ENCODE measurements at regions not wholly inside any gene's neighbourhood (a gene's known extent, or its start where the extent isn't known, plus 50 kb on each side); places are given as distances from the start of the nearest gene placed in this dataset.

- TF ChIP-seq EP300 (IDR thresholded peaks at IDR 0.05; ENCODE audit: borderline replicate concordance in 1 of 2, low read depth in 1 of 2, low read length in 1 of 2) (no peak), RCOR1 (IDR thresholded peaks at IDR 0.05; ENCODE audit: low read length) (no peak)
Observed at GRCh38 chr9:75692309-75692708, 198.2 kb upstream of the PCSK5 start (continued).

GRCh38 chr9:75695921-75696320 lies 194.6 kb upstream of the PCSK5 start:
- POLR2A ChIA-PET, result no interaction called here

GRCh38 chr9:75699017-75699416 lies 191.5 kb upstream of the PCSK5 start:
- H2AFZ ChIP-seq (ENCODE audit: low read depth), result no peak overlapping the region
- no peak overlapping the region for H3K9ac ChIP-seq
- no peaks in the 10 kb centered on the region for H4K20me1 ChIP-seq (ENCODE audit: insufficient read depth)
- H3K4me1 ChIP-seq (ENCODE audit: control insufficient read depth in 1 of 2, insufficient read depth in 2 of 2, low read depth in 1 of 2, low read length in 1 of 2), result no peaks in the 10 kb centered on the region
- H3K4me3 ChIP-seq (ENCODE audit: low read depth in 2 of 2, low read length in 1 of 2), result no peak overlapping the region
- ChIA-PET POLR2A (no interaction called here), CTCF (no interaction called here)
- no peak overlapping the region for H3K4me2 ChIP-seq
- no peak for TF ChIP-seq IRF3 (IDR thresholded peaks at IDR 0.05; ENCODE audit: low read depth, low read length)
- TF ChIP-seq RCOR1 (IDR thresholded peaks at IDR 0.05; ENCODE audit: low read length), result no peak
- TF ChIP-seq GABPA (IDR thresholded peaks at IDR 0.05; ENCODE audit: low read depth), result no peak
- TF ChIP-seq, protein P1, sequence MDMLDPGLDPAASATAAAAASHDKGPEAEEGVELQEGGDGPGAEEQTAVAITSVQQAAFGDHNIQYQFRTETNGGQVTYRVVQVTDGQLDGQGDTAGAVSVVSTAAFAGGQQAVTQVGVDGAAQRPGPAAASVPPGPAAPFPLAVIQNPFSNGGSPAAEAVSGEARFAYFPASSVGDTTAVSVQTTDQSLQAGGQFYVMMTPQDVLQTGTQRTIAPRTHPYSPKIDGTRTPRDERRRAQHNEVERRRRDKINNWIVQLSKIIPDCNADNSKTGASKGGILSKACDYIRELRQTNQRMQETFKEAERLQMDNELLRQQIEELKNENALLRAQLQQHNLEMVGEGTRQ (IDR thresholded peaks at IDR 0.05; ENCODE audit: borderline replicate concordance, low read depth, low read length), result no peak
- TF ChIP-seq RXRA (IDR thresholded peaks at IDR 0.05; ENCODE audit: borderline replicate concordance, low read depth), result no peak
- no peak for TF ChIP-seq YY1 (IDR thresholded peaks at IDR 0.05; ENCODE audit: low read depth)
- DNase-seq, result no peak
- H3K27me3 ChIP-seq (ENCODE audit: insufficient read depth), result no peaks in the 10 kb centered on the region
- no peaks in the 10 kb centered on the region for H3K9me2 ChIP-seq
- no peak overlapping the region for H3K27ac ChIP-seq (ENCODE audit: low read depth in 2 of 2, low read length in 1 of 2)
- H3F3A ChIP-seq (replicated peaks; ENCODE audit: insufficient read depth), result no peaks in the 10 kb centered on the region
- H3K9me3 ChIP-seq, result no peaks in the 10 kb centered on the region
- no peaks in the 10 kb centered on the region for H3K36me3 ChIP-seq (replicated peaks in 1 of 2; ENCODE audit: control insufficient read depth in 1 of 2, insufficient read depth in 2 of 2, low read length in 1 of 2)
- H3K79me2 ChIP-seq (ENCODE audit: insufficient read depth), result no peaks in the 10 kb centered on the region

More at GRCh38 chr9:75695921-75696320, 194.6 kb upstream of the PCSK5 start:
- Histone ChIP-seq H3K27me3 (ENCODE audit: insufficient read depth) (no peaks in the 10 kb centered on the region), H2AFZ (ENCODE audit: low read depth) (no peak overlapping the region), H3K4me1 (ENCODE audit: control insufficient read depth in 1 of 2, insufficient read depth in 2 of 2, low read depth in 1 of 2, low read length in 1 of 2) (no peaks in the 10 kb centered on the region), H3K9me2 (no peaks in the 10 kb centered on the region), H3K4me2 (no peak overlapping the region), H4K20me1 (ENCODE audit: insufficient read depth) (no peaks in the 10 kb centered on the region), H3F3A (replicated peaks; ENCODE audit: insufficient read depth) (no peaks in the 10 kb centered on the region), H3K27ac (ENCODE audit: low read depth in 2 of 2, low read length in 1 of 2) (no peak overlapping the region), H3K79me2 (ENCODE audit: insufficient read depth) (no peaks in the 10 kb centered on the region), H3K9me3 (no peaks in the 10 kb centered on the region), H3K36me3 (replicated peaks in 1 of 2; ENCODE audit: control insufficient read depth in 1 of 2, insufficient read depth in 2 of 2, low read length in 1 of 2) (no peaks in the 10 kb centered on the region), H3K9ac (no peak overlapping the region), H3K4me3 (ENCODE audit: low read depth in 2 of 2, low read length in 1 of 2) (no peak overlapping the region)
- no peak for TF ChIP-seq TCF12 (IDR thresholded peaks at IDR 0.05)
- TF ChIP-seq, protein P2, sequence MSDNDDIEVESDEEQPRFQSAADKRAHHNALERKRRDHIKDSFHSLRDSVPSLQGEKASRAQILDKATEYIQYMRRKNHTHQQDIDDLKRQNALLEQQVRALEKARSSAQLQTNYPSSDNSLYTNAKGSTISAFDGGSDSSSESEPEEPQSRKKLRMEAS (IDR thresholded peaks at IDR 0.05; ENCODE audit: low read depth), result no peak
- TF ChIP-seq, protein P3, sequence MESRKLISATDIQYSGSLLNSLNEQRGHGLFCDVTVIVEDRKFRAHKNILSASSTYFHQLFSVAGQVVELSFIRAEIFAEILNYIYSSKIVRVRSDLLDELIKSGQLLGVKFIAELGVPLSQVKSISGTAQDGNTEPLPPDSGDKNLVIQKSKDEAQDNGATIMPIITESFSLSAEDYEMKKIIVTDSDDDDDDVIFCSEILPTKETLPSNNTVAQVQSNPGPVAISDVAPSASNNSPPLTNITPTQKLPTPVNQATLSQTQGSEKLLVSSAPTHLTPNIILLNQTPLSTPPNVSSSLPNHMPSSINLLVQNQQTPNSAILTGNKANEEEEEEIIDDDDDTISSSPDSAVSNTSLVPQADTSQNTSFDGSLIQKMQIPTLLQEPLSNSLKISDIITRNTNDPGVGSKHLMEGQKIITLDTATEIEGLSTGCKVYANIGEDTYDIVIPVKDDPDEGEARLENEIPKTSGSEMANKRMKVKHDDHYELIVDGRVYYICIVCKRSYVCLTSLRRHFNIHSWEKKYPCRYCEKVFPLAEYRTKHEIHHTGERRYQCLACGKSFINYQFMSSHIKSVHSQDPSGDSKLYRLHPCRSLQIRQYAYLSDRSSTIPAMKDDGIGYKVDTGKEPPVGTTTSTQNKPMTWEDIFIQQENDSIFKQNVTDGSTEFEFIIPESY (IDR thresholded peaks at IDR 0.05; ENCODE audit: borderline replicate concordance, low read depth), result no peak
- no peak for TF ChIP-seq FOXM1 (IDR thresholded peaks at IDR 0.05; ENCODE audit: low read depth)
- no peak for TF ChIP-seq TAF1 (IDR thresholded peaks at IDR 0.05; ENCODE audit: borderline replicate concordance, low read depth, low read length)
- TF ChIP-seq SIN3A (IDR thresholded peaks at IDR 0.05; ENCODE audit: borderline replicate concordance, low read depth, low read length), result no peak
- TF ChIP-seq POLR2AphosphoS5 (IDR thresholded peaks at IDR 0.05; ENCODE audit: low read depth, low read length), result no peak
- TF ChIP-seq EP300 (IDR thresholded peaks at IDR 0.05; ENCODE audit: borderline replicate concordance in 1 of 2, low read depth in 1 of 2, low read length in 1 of 2), result no peak
- TF ChIP-seq SMC3 (IDR thresholded peaks at IDR 0.05; ENCODE audit: low read depth, low read length), result no peak
- TF ChIP-seq RFX5 (IDR thresholded peaks at IDR 0.05; ENCODE audit: low read length), result no peak
- TF ChIP-seq, protein P1 (IDR thresholded peaks at IDR 0.05; ENCODE audit: borderline replicate concordance, low read depth, low read length), result no peak
- no peak for TF ChIP-seq FOXJ3 (CRISPR knock-in tag; IDR thresholded peaks at IDR 0.05)
- 0% methylated on average over 1 of the region's 1 CpG for WGBS (ENCODE audit: low lambda C conversion rate)
- CTCF ChIA-PET, result no interaction called here
- DNase-seq, result no peak
